Stomach (tissue), 8 donors: ENCODE measurements at regions not wholly inside any gene's neighbourhood (a gene's known extent, or its start where the extent isn't known, plus 50 kb on each side); places are given as distances from the start of the nearest gene placed in this dataset.

Source experiments
- DNase-seq, 2 donors: peaks; one replicate each; pipeline versions ENCODE4 v3.0.0 to v3.0.0-alpha.2; 2013 to 2019
- H3K27ac ChIP-seq, 5 donors: fragments of 200-600 bp in 4 of 5; sonication (generic) in 4 of 5; one replicate each; pipeline ENCODE4 v1.5.1; 2013 to 2019; ENCODE audit warnings: mild to moderate bottlenecking in 1 of 5, moderate library complexity in 1 of 5
- H3K27me3 ChIP-seq, 3 donors: fragments of 200-600 bp; sonication (generic); one replicate each; pipeline ENCODE4 v1.5.1; 2017 to 2019; ENCODE audit warnings: mixed run types in 1 of 3
- H3K36me3 ChIP-seq, 4 donors: fragments of 200-600 bp; sonication (generic); 1 replicate in 3 of 4; 2 replicates in 1 of 4; pipeline ENCODE4 v1.5.1; 2016 to 2019
- H3K4me1 ChIP-seq, 4 donors: fragments of 200-600 bp; sonication (generic); one replicate each; pipeline ENCODE4 v1.5.1; 2016 to 2019
- H3K4me3 ChIP-seq, 4 donors: fragments of 200-600 bp; sonication (generic) in 3 of 4; one replicate each; pipeline ENCODE4 v1.5.1; 2016 to 2019; ENCODE audit warnings: mild to moderate bottlenecking in 1 of 4
- H3K9me3 ChIP-seq, 4 donors: fragments of 200-600 bp; sonication (generic); one replicate each; pipeline ENCODE4 v1.5.1; 2016 to 2019
- EP300 ChIP-seq: sonication (generic); formaldehyde crosslinking; IDR thresholded peaks from one replicate; pipeline ENCODE4 v1.6.1; 2017; ENCODE audit warnings: antibody characterized with exemption
- POLR2A ChIP-seq, 4 donors: fragments of 450-650 bp; IDR thresholded peaks; one replicate each; pipeline ENCODE4 v1.6.1; 2016; ENCODE audit warnings: antibody characterized with exemption in 4 of 4, control low read depth in 2 of 4, mild to moderate bottlenecking in 1 of 4, moderate library complexity in 1 of 4
- POLR2AphosphoS5 ChIP-seq, 3 donors: sonication (generic); formaldehyde crosslinking; IDR thresholded peaks; one replicate each; pipeline ENCODE4 v1.6.1; 2016; ENCODE audit warnings: antibody characterized with exemption in 3 of 3
- WGBS, 5 donors: extraction: QIAGEN DNeasy Blood & Tissue Kit in 3 of 5; methylation state at CpG; one replicate each; pipeline versions ENCODE4 v1.1.5 to v1.1.7; 2013 to 2018; 5-methylcytosine and 5-hydroxymethylcytosine counted together
- intact Hi-C: fragments of 100-400 bp; cut with DNase I; formaldehyde crosslinking; loops from one replicate; pipeline ENCODE4 v1.15.1; 2023; ENCODE audit warnings: low total_unique reads
- TF ChIP-seq, protein P1 (sequence below), 7 experiments: fragments of 450-650 bp in 4 of 7; fragments of 200-600 bp in 3 of 7; sonication (generic) in 3 of 7; IDR thresholded peaks; one replicate each; pipeline ENCODE4 v1.5.1; 2016 to 2019; ENCODE audit warnings: antibody characterized with exemption in 7 of 7, control low read depth in 2 of 7, mild to moderate bottlenecking in 1 of 7
- donor health status: healthy with polysubstance abuse.
- donor health status: Bipolar disorder and iron deficiency.
- donor health status: healthy.

DNA sequence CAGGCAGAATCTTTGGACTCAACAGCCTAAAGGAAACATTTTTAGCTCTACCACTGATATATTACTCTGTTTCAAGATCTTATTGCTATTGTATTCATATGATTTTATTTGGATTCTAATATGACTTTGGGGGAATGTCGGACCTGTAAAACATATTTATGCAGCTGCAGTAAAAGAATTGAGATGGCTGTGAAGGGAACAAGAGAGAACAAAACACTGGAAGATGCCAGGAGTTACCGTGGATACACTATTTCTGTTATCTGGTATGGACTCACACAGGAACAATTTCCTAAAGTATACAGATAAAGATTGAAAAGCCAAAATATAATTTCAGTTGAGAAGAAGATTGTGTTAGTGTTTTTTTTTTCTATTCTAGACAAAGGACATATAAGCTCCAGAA is 113.0 kb upstream of the DCLK2 start:
- TF ChIP-seq, protein P1, sequence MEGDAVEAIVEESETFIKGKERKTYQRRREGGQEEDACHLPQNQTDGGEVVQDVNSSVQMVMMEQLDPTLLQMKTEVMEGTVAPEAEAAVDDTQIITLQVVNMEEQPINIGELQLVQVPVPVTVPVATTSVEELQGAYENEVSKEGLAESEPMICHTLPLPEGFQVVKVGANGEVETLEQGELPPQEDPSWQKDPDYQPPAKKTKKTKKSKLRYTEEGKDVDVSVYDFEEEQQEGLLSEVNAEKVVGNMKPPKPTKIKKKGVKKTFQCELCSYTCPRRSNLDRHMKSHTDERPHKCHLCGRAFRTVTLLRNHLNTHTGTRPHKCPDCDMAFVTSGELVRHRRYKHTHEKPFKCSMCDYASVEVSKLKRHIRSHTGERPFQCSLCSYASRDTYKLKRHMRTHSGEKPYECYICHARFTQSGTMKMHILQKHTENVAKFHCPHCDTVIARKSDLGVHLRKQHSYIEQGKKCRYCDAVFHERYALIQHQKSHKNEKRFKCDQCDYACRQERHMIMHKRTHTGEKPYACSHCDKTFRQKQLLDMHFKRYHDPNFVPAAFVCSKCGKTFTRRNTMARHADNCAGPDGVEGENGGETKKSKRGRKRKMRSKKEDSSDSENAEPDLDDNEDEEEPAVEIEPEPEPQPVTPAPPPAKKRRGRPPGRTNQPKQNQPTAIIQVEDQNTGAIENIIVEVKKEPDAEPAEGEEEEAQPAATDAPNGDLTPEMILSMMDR (IDR thresholded peaks at IDR 0.05) = no peak
- TF ChIP-seq EP300 (no peak), POLR2AphosphoS5 (IDR thresholded peaks at IDR 0.05) (no peak), POLR2A (IDR thresholded peaks at IDR 0.05) (no peak)
- Histone ChIP-seq H3K4me3 (no peak overlapping the region), H3K27ac (no peak overlapping the region), H3K4me1 (no peaks in the 10 kb centered on the region), H3K9me3 (no peaks in the 10 kb centered on the region), H3K27me3 (peaks cover 0 to 5% (median 0%) of the 10 kb centered on the region in 3 donors), H3K36me3 (no peaks in the 10 kb centered on the region)
- intact Hi-C loops = no loop called here
- DNase-seq = no peak
- WGBS, 5 donors = 43 to 69% (median 46%) methylated on average over 2 of the region's 2 CpGs

DNA sequence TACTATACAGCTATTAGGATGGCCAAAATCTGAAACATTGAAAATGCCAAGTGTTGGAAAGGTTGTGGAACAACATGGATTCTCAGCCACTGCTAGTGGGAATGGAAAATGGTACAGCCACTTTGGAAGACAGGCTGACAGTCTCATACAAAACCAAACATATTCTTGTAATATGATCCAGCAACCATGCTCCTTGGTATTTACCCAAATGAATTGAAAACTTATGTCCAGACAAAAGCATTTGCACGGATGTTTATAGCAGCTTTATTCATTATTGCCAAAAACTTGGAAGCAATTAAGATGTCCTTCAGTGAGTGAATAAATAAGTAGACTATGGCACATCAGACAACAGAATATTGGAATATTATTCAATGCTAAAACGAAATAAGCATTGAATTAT is 105.8 kb upstream of the DCLK2 start:
- TF ChIP-seq POLR2A (IDR thresholded peaks at IDR 0.05) = no peak
- no peak for TF ChIP-seq EP300
- TF ChIP-seq, protein P1 (IDR thresholded peaks at IDR 0.05) = no peak
- TF ChIP-seq POLR2AphosphoS5 (IDR thresholded peaks at IDR 0.05) = no peak
- intact Hi-C loops = no loop called here
- 45 to 64% (median 50%) methylated on average over 2 of the region's 2 CpGs for WGBS, 5 donors
- H3K36me3 ChIP-seq = no peaks in the 10 kb centered on the region
- H3K27me3 ChIP-seq = peaks cover 0 to 5% (median 0%) of the 10 kb centered on the region in 3 donors
- H3K9me3 ChIP-seq = no peaks in the 10 kb centered on the region
- no peaks in the 10 kb centered on the region for H3K4me1 ChIP-seq
- DNase-seq = no peak
- no peak overlapping the region for H3K4me3 ChIP-seq
- no peak overlapping the region for H3K27ac ChIP-seq

DNA sequence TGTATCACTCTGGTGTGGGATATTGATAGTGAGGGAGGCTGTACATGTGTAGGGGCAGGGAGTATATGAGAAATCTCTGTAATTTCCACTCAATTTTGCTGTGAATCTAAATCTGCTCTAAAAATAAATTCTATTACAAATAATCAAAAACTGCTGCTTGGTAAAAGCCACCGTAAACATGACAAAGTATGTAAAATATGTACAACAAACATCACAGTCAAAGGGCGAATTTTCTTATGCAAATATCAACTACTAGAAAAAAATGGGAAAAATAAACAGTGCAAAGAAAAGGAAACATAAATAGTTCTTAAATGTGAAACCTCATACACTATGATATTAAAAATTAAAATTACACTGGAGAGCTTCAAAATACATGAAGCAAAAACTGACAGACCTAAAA is 105.1 kb upstream of the DCLK2 start:
- TF ChIP-seq POLR2A (IDR thresholded peaks at IDR 0.05) = no peak
- no peak for TF ChIP-seq EP300
- TF ChIP-seq, protein P1 (IDR thresholded peaks at IDR 0.05) = no peak
- no peak for TF ChIP-seq POLR2AphosphoS5 (IDR thresholded peaks at IDR 0.05)
- intact Hi-C loops = no loop called here
- Histone ChIP-seq H3K9me3 (no peaks in the 10 kb centered on the region), H3K27me3 (peaks cover 0 to 5% (median 0%) of the 10 kb centered on the region in 3 donors), H3K4me3 (no peak overlapping the region), H3K4me1 (no peaks in the 10 kb centered on the region), H3K27ac (no peak overlapping the region), H3K36me3 (no peaks in the 10 kb centered on the region)
- no peak for DNase-seq
- WGBS, 5 donors = 65 to 79% (median 67%) methylated on average over 2 of the region's 2 CpGs

DNA sequence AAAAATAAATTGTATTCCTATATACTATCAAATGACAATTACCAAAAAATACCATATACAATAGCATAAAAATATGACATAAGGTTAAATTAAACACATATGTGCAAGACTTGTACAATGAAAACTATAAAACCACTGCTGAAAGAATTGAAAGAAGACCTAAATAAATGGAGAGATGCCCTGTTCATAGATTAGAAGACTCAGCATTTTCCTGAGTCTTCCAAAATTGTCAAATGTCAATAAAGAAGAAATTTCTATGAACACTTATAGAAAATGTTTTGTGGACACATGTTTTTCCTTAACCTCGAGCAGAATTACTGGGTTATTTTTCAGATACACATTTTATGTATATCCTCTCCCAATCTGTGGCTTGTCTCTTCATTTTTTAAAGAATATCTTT is 103.1 kb upstream of the DCLK2 start:
- H3K4me1 ChIP-seq = no peaks in the 10 kb centered on the region
- H3K4me3 ChIP-seq = no peak overlapping the region
- DNase-seq = no peak
- WGBS, 5 donors = 65 to 88% (median 83%) methylated on average over 1 of the region's 1 CpG
- no peak for TF ChIP-seq POLR2A (IDR thresholded peaks at IDR 0.05)
- TF ChIP-seq POLR2AphosphoS5 (IDR thresholded peaks at IDR 0.05) = no peak
- H3K36me3 ChIP-seq = no peaks in the 10 kb centered on the region
- intact Hi-C loops = no loop called here
- no peaks in the 10 kb centered on the region for H3K27me3 ChIP-seq
- no peak overlapping the region for H3K27ac ChIP-seq
- H3K9me3 ChIP-seq = no peaks in the 10 kb centered on the region

DNA sequence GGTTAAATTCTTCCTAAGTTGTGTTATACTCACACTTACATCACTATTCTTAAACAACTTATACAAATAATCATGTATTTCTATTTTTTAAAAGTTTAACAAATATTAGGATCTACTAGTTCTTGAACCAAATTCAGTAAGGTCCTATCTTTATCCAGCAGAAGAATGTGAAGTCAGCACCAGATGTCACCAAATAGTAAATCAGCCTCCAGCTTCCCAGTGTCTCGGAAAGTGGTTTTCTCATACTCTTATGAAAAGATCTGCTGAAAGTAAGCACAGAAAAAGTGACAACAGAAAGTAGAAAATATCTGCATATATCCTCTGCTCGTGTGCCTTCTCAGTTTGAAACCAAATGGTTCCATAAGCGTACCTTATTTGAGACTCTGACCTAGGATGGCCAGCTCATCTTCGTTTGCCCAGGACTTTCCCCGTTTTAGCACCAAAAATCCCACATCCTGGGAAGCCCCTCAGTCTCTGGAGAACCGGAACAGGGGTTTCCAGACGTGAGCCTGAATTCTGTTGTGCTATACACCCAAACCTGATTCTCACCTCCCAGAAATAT is 98.0 kb upstream of the DCLK2 start:
- Histone ChIP-seq H3K27ac (no peak overlapping the region), H3K4me1 (peaks cover 0 to 5% (median 0%) of the 10 kb centered on the region in 4 donors), H3K36me3 (no peaks in the 10 kb centered on the region), H3K9me3 (no peaks in the 10 kb centered on the region), H3K27me3 (no peaks in the 10 kb centered on the region), H3K4me3 (no peak overlapping the region)
- 51 to 72% (median 64%) methylated on average over 7 of the region's 7 CpGs for WGBS, 5 donors
- intact Hi-C loops = no loop called here
- TF ChIP-seq EP300 (no peak), POLR2A (IDR thresholded peaks at IDR 0.05) (no peak), POLR2AphosphoS5 (IDR thresholded peaks at IDR 0.05) (no peak)
- TF ChIP-seq, protein P1 (IDR thresholded peaks at IDR 0.05) = no peak
- DNase-seq = no peak
